NCI-H2107 (cell line): ENCODE measurements at regions not wholly inside any gene's neighbourhood (a gene's known extent, or its start where the extent isn't known, plus 50 kb on each side); places are given as distances from the start of the nearest gene placed in this dataset.

ENCODE experiments used
- DNase-seq: peaks from one replicate; lab custom pipeline; 2025; lab: John Stamatoyannopoulos, UW

DNA sequence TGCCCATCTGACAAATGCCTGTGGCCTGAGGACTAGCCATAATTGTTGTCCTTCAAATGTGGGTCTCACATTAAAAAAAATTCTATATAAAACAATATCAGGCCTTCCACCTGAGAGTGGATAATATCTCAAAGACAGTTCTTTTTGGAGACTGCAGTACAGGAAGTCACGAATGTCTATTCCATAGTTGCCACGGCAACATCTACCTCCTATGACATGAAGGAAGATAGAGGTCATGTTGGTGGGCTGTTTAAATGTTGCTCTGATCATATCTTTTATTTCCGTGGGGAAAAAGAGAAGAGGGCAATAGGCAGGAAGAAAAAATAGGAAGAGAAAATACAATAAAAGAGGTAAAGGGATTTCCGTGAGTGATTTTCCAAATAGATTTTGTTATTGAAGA is 151.8 kb downstream of the ARL6IP6 start:
- DNase-seq: no peak

- no peak for DNase-seq
Measured at GRCh38 chr2:152867397-152867796, 149.0 kb downstream of the ARL6IP6 start.

DNA sequence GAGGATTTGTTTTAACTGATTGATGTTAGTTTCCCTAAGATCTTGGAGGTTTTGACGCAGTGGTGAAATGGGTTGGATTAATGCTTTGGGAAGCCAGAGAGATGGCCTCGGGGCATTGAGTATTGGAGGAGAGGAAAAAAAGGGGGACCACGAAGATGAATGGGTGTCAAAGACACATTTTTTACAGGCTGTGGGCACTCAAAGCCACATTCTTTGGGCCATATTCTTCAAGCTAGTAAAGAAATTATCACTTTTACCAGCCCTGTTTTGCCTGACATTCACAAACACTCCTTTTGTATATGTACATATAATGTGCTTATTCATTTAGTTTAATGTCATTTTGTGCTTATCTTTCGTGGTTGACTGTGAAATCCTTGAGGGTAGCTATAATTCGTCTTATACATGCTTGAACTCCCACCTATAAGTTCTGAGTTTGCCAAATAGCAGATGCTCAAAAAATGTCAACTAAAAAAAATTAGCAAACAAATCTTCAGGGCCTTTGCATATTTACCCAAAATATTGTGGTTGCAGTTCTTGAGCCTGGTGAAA is 146.3 kb downstream of the ARL6IP6 start:
- DNase-seq: no peak

GRCh38 chr2:152863826-152864225 is 145.4 kb downstream of the ARL6IP6 start:
- DNase-seq: no peak

- no peak for DNase-seq
Measured at GRCh38 chr2:152861349-152861942, 143.0 kb downstream of the ARL6IP6 start.

- DNase-seq: no peak
Measured at GRCh38 chr2:152858594-152859265, 140.3 kb downstream of the ARL6IP6 start.

GRCh38 chr2:152846697-152847470 is 128.5 kb downstream of the ARL6IP6 start:
- no peak for DNase-seq

- DNase-seq: no peak
Measured at GRCh38 chr2:152835674-152836073, 117.3 kb downstream of the ARL6IP6 start.

DNA sequence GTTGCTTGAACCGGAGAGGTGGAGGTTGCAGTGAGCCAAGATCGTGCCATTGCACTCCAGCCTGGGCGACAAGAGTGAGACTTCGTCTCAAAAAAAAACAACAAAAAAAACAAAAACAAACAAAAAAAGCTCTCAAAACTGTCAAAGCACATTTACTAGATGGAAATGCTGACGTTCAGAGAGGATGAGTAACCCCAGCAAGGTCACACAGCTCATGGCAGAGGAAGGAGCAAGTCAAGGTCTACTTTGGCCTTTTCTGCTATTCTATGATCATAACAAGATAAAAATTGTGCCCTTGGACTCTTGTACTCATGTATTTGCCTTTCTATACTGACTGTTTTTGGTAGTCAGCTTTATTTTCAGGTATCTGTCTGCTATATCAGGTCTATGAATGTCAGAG is 109.5 kb downstream of the ARL6IP6 start:
- DNase-seq: no peak

DNA sequence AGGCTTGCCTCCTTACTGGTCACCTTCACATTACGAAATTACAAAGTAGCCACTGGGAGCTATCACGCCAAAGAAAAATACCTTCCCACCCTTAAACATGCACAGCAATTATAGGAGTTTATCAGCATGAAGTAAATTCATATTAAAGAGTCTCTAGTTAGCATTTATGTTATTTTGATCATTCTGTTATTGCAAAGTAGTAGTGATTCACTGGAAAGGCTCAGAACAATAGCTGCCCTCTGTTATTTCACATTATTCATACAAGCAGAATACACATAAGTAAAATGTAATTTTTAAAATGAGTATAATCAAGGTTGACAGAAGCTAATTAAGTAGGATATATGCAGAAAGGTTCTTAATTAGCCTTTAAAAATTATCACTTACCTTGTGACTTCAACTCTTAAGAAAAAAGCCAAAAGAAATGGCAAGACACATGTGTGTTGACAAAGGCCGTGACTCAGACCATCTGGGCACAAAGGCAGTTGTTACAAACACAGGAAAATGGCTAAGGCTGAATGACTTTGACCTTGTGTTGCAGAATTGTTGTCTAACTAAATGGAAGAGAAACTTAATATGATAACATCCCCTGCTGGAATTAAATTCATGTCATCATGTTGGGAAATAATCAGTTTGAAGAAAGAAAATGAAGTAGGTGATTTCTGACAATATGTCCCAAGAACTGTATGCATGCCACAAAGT is 108.3 kb downstream of the ARL6IP6 start:
- no peak for DNase-seq

DNA sequence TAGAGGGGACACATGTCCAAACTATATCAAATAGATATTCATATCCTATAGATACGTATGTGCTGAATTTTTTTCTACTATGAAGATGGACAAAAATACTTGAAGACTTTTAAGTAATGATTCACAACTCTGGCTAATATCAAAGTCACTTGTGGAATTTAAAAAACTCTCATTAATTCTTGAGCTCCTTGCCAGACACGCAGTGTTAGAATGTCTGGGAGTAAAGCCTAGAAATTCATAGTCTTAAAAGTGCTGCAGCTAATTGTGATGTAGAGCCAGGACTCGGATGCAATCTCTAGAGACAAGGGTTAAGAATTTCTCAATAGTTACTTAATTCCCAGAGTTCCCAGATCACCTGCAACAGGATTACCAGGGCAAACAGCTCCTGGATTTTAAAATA is 107.4 kb downstream of the ARL6IP6 start:
- DNase-seq: no peak

- no peak for DNase-seq
Measured at GRCh38 chr2:152823905-152824304, 105.5 kb downstream of the ARL6IP6 start.

- DNase-seq: no peak
Measured at GRCh38 chr2:152822676-152823075, 104.3 kb downstream of the ARL6IP6 start.

DNA sequence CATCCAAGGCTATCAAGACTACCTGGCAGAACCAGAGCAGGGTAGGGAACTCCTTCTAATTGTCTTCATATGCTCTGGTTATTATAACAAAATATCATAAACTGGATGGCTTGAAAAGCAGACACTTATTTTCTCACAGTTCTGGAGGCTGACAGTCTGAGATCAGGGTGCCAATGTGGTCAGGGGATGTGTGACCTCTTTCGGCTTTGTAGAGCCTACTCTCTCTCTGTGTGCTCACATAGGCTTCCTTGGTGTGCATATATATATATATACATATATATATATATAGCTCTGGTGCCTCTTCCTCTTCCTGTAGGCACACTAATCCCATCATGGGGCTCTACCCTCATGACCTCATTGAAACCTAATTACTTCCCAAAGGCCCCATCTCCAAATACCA is 101.6 kb downstream of the ARL6IP6 start:
- no peak for DNase-seq

- no peak for DNase-seq
Measured at GRCh38 chr2:152815634-152816257, 97.3 kb downstream of the ARL6IP6 start.

- DNase-seq: no peak
Measured at GRCh38 chr2:152814475-152815030, 96.1 kb downstream of the ARL6IP6 start.

GRCh38 chr2:152813351-152813750 is 94.9 kb downstream of the ARL6IP6 start:
- no peak for DNase-seq
